Dermis microvascular lymphatic vessel endothelial cell (primary cell): ENCODE measurements at regions not wholly inside any gene's neighbourhood (a gene's known extent, or its start where the extent isn't known, plus 50 kb on each side); places are given as distances from the start of the nearest gene placed in this dataset.
"Not testable (repeated sequence)": the region's sequence is repeated elsewhere in the genome, so short reads cannot be mapped to it uniquely, and the experiment has no call there.

Experiments
- DNase-seq, 2 donors: peaks; one replicate each; pipeline versions ENCODE4 v3.0.0 to v3.0.0-alpha.2; 2010; ENCODE audit warnings: low read depth in 2 of 2

DNA sequence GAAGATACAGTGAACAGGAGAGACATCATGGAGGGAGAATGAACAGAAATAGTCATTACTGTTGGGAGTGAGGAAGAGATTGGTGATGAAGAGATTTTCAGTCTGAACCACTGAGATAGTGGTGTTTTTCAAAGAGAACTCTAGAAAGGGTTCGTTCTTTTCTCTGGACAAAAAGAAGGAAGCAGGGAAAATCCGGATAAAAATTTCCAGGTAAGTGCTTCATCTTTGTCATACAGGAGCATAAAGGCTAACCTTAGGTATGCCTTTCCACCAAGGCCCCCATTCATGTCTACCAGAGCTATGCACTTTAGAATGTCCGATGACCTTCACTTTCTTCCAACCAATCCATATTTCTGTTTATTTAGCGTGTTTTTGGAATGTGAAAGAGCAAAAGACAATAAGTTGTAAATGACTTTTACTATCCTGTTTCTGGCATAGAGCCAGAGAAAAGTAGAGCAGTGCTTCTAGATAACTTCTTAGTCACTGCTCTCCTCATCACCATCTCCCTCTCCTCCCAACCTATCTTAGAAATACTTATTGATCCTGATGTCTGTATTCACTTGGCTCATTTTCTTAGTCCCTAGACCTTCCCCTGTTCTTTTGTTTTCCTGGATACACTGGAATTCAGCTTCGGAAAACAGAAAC lies 116.5 kb downstream of the TTC6 start:
- no peak for DNase-seq

DNA sequence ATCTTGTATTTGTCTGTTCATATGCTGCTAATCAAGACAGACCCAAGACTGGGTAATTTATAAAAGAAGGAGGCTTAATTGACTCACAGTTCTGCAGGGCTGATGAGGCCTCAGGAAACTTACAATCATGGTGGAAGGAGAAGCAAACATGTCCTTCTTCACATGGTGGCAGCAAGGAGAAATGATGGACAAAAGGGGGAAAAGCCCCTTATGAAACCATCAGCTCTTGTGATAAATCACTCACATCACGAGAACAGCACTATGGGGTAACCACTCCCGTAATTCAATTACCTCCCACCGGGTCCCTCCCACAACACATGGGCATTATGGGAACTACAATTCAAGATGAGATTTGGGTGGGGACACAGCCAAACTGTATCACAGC lies 117.0 kb downstream of the TTC6 start:
- DNase-seq: not testable (repeated sequence)

DNA sequence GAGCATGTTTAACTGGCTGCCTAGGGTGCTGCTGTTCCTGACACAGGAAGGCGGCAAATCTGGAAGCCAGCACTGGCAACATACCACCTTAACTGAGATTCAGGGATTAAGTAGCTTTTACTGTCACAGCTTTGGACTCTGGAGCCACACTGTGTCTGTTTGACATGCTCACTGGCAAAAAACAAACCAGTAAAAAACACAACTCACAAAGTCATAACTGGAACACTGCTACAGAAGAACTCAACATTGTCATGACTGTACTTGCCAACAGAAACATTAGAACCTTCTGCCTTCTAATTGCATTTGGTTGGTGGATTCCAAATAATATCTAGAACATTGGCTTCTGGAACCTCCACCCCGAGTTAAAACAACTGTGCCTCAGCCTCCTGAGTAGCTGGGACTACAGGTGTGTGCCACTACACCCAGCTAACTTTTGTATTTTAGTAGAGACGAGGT lies 117.6 kb downstream of the TTC6 start:
- no peak for DNase-seq

DNA sequence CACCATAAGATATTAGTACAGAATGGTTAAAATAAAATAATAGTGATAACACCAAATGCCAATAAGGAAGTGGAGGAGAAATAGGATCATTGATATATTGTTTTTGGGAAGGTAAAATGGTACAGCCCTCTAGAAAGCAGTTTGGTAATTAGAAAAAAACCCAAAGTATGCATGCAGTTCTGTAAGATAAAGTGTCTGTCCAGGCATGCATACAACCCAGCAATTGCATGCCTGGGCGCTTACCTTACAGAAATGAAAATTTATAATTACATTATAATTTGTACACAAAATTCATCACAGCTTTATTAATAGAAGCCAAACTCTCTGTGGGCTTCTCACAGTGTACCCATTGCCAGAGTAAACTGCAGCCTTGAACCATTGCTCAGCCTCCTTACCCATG lies 124.7 kb downstream of the TTC6 start:
- no peak for DNase-seq

DNA sequence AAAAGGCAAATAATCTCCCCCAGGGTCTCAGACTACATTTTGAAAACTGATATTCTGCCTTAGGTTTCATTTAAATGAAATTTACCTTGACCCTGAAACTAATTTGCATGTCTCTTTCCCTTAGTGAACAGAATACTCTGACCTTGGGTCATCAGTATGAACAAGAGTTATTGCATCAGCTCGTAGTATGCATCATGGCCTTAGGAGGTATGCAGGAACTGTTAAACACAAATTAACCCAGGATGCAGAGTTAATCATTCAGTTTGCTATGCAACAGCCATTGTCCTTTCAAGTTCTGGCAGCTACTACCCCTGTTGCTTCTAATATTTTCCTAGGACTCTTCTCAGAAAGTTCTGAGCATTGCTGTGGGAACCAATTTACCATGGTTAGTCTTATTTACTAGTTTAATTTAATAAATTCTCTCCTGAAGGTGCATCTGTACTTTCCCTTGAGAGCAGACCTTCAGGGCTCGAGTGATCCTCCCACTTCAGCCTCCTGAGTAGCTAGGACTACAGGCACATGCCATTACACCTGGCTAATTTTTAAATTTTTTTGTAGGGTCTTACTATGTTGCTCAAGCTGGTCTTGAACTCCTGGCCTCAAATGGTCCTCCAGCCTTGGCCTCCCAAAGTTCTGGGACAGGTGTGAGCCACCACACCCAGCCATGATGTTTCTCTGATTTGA lies 126.7 kb downstream of the TTC6 start:
- DNase-seq: no peak

DNA sequence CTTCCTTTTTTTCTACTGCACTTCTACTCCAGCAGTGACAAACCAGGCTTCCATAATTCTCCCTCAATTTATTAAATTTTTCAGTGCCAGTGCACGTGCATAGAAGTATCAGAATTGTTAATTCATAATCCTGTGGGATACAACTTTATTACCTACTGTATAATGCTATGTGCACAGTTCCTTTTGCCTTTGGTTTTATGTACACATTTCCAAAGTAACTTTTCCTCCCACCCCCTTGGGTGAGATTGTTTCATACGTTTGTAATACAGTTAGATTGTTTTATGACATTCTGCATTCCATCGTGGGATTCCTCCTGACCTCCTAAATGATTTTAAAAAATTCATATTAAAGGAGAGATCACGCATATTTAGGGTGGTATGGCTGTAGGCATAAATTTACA lies 128.1 kb downstream of the TTC6 start:
- DNase-seq: no peak

DNA sequence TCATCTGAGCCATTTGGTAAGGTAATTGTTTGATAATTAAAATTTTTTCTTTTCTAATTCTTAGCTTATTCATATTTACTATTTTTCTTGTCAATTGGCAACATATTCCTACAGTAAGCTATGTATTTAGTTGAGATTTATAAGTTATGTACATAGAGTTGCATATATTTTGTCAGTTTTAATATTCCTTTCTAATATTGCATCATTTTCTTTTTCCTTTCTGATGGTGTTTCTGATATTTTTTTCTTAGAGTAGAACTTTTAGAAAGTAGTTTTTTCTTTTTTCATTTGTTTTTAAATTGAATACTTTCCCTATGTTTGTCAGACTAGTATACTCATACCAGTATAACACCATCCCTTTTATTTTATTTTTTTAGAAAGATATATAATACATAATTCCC lies 131.3 kb downstream of the TTC6 start:
- no peak for DNase-seq

DNA sequence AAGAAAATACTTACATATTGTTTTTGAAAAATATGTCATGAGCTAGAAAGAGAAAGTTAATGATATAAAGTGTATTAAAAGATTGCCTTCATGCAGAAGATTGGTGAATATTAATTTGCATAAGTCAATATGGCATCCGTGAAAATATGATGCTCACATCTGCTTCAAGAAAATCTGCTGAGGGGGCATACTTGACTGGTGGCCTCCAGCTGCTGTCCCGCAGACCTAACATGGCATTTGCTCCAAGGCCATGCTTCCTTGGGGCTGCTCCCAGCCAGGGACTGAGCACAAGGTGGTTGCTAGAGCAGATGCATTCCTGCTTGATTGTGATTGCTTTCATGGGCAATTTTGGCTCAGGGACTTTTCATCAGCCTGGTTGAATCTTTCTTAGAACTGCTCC lies 133.8 kb downstream of the TTC6 start:
- no peak for DNase-seq

DNA sequence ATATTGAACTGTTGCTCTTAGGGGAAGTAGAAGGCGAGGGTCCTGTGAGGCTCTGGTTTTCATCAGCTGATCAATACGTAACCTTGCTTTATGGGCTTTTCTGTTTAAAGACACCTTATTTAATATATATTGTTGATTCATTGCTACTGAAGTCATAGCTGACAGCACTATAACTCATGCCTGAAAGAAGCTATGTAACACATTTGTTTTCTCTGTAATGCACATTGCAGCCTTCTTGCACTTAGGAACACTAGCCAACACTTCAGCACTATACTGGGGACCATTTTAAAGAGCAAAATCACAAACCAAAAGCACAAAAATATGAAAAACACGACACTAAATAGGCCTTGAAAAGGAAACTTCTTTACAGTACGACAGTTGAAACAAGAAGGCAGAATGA lies 135.7 kb downstream of the TTC6 start:
- no peak for DNase-seq

DNA sequence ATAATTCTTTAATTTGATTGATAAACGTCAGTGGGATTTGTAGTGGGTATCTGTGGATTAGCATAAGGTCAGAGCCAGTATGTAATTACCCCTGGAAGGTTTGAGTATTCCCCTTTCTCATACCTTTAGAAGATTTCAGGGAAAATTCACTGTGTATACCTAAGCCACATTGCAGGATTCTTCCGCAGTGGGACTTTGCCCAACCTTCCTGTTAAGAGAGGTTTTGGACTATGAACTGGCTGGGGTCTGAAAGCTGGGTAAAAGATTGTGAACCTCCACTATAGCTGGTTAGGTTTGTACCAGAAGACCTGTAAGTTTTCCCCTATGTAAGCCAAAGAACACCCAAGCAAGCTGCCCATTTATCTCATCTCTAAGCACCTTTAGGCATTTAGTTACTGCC lies 150.2 kb downstream of the TTC6 start:
- no peak for DNase-seq

DNA sequence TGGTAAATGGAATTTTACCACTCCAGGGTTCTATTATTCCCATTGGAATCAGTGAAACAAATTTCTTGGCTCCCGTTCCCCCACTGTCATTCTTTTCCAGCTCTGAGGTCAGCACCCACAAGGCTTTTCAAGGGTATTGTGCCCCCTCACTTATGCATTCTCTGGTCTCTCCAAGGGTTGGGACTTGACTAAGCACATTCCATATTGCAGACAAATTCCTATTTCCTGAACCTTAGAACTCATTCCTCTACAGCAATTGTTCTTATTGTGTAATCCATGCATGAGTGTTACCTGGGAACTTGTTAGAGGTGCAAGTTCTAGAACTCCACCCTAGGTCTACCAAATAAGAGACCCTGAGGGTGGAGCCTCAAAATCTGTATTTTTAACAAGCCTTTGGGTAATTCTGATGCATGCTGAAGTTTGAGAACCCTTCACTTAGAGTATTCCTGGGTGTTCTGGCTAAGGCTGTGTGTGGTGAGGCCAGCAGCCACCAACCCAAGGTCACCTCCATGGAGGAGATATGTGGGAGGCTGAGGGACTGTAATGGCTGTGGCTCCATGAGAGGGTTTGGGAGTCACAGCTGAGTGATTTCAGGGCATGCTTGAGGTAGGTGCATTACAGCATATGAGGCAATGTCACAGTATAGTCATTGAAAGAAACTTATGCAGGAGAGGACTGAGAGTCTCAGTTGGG lies 150.9 kb downstream of the TTC6 start:
- DNase-seq: no peak

DNA sequence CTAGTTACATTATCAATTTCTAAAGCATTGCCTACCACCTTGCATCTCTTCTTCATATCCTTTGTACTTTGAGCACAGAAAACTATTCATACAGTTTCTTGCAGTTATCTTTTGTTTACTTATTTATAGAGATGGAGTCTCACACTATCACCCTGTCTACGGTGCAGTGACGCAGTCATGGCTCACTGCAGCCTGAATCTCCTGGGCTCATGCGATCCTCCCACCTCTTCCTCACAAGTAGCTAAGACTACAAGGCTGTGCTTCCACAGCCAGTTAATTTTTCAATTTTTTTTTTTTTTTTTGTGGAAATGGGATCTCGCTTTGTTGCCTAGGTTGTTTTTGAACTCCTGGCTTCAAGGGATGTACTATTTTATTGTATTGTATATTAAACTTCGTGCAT lies 158.0 kb downstream of the TTC6 start:
- DNase-seq: no peak

DNA sequence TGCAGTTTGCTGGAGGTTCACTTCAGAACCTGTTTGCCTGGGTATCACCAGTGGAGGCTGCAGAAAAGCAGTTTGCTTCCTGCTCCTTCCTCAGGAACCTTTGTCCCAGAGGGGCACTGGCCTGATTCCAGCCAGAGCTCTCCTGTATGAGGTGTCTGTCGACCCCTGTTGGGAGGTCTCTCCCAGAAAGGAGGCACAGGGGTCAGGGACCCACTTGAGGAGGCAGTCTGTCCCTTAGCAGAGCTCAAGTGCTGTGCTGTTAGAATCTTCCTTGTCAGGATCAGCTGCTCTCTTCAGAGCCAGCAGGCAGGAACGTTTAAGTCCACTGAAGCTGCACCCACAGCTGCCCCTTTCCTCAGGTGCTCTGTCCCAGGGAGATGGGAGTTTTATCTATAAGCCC lies 164.8 kb downstream of the TTC6 start:
- not testable (repeated sequence) for DNase-seq

DNA sequence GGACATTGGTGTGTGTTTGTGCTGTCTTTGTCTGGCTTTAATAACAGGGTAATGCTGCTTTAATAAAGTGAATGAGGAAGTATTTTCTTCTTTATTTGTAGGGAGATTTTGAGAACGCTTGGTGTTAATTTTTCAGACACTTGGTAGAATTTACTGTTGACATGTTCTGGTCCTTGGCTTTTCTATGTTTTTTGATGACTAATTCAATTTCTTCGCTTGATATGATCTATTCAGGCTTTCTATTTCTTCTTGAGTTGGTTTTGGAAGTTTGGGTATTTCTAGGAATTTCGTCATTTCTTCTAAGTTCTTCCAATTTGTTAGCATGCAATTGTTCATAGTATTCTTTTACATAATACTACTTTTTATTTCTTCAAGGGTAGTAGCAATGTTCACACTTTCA lies 167.8 kb downstream of the TTC6 start:
- DNase-seq: no peak

DNA sequence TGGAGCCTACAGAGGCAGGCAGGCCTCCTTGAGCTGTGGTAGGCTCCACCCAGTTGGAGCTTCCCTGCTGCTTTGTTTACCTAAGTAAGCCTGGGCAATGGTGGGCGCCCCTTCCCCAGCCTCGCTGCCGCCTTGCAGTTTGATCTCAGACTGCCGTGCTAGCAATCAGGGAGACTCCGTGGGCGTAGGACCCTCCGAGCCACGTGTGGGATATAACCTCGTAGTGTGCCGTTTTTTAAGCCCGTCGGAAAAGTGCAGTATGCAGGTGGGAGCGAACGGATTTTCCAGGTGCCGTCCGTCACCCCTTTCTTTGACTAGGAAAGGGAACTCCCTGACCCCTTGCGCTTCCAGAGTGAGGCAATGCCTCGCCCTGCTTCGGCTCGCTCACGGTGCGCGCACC lies 176.9 kb downstream of the TTC6 start:
- DNase-seq: not testable (repeated sequence)

DNA sequence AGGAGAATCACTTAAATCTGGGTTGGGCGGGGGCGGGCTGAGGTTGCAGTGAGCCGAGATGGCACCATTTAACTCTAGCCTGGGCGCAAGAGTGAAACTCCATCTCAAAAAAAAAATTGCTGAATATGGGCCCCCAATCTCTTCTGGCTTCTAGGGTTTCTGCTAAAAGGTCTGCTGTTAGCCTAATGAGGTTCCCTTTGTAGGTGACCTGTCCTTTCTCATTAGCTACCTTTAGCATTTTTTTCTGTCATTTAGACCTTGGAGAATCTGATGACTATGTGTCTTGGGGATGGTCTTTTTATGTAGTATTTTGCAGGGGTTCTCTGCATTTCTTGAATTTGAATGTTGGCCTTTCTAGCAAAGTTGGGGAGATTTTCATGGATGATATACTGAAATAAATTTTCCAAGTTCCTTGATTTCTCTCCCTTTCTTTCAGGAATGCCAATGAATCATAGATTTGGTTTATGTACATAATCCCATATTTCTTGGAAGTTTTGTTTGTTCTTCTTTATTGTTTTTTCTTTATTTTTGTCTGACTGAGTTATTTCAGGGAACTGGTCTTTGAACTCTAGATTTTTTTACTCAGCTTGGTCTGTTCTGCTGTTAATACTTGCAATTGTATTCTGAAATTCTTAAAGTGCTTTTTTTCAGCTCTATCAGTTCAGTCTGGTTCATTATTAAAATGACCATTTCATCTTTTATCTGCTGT lies 181.5 kb downstream of the TTC6 start:
- no peak for DNase-seq

DNA sequence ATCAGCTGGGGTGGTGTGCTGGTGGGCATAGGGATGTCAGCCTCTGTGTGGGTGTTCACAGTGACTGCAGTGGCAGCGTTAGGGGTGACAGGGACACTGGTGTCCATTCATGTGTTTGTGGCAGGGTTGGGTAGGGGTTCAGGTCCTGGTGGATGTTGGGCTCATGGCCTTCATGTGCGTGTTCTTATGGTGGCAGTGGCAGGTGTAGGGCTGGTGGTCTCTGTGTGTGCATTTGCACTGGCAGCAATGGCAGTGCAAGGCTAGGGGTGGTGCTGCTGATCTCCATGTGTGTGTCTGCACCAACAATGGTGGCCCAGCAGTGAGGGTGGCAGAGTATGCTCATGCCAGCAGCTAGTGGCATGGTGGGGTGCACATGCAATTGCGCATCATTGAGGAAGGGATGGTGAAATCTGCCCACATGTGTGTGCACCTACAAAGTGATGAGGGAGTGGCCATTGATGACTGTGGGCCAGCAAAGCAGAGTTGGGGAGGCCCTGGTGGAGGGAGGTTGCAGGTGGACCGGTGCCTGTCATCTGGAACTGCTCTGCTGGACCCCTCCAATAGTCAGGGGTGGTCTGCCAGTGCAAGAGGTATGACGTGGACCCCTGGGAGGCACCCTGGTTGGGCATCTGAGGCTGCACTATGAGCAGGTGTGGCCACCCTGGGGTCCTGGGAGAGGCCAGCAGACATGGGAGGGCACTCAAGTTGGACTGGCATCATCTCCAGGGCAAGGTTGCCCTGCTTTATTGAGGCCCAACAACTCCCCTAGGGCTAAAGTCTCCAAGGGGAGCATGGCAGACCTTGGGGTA lies 182.9 kb downstream of the TTC6 start:
- no peak for DNase-seq

DNA sequence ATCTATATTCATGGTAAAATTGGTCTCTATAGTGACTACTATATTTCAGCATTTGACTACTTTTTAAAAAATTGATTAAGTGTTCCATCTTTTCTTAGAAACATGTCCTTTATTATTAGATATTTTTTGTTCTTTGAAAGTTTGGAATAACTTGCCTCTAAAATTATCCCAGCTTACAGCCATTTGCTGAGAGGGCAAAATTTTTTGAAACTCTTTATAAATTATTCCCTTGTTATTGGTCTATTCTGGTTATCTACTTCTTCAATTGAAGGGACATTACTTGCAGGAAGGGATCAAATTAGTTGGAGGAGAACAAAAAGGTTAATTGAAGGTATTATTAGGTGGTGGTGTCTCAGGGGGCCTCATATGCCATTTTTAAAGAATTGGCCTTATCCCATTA lies 184.1 kb downstream of the TTC6 start:
- DNase-seq: no peak

DNA sequence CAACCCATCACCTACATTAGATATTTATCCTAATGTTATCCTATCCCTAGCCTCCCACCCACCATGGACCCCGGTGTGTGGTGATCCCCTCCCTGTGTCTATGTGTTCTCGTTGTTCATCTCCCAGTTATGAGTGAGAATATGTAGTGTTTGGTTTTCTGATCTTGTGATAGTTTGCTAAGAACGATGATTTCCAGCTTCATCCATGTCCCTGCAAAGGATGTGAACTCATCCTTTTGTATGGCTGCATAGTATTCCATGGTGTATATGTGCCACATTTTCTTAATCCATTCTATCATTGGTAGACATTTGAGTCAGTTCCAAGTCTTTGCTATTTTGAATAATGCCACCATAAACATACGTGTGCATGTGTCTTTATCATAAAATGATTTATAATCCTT lies 185.3 kb downstream of the TTC6 start:
- not testable (repeated sequence) for DNase-seq

DNA sequence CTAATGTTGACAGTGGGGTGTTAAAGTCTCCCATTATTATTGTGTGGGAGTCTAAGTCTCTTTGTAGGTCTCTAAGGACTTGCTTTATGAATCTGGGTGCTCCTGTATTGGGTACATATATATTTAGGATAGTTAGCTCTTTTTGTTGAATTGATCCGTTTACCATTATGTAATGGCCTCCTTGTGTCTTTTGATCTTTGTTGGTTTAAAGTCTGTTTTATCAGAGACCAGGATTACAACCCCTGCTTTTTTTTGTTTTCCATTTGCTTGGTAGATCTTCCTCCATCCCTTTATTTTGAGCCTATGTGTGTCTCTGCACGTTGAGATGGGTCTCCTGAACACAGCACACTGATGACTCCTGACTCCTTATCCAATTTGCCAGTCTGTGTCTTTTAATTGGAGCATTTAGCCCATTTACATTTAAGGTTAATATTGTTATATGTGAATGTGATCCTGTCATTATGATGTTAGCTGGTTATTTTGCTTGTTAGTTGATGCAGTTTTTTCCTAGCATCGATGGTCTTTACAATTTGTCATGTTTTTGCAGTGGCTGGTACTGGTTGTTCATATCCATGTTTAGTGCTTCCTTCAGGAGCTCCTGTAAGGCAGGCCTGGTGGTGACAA lies 188.9 kb downstream of the TTC6 start:
- not testable (repeated sequence) for DNase-seq

DNA sequence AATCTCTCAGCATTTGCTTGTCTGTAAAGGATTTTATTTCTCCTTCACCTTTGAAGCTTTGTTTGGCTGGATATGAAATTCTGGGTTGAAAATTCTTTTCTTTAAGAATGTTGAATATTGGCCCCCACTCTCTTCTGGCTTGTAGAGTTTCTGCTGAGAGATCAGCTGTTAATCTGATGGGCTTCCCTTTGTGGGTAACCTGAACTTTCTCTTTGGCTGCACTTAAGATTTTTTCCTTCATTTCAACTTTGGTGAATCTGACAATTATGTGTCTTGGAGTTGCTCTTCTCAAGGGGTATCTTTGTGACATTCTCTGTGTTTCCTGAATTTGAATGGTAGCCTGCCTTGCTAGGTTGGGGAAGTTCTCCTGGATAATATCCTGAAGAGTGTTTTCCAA lies 189.4 kb downstream of the TTC6 start:
- DNase-seq: not testable (repeated sequence)
